H1 (cell line): ENCODE measurements at regions not wholly inside any gene's neighbourhood (a gene's known extent, or its start where the extent isn't known, plus 50 kb on each side); places are given as distances from the start of the nearest gene placed in this dataset.
A peak's percentile ranks its signal among the peaks of the same experiment; 100 is the strongest.

Experiments used
- CTCF ChIA-PET: fragments of 300-600 bp; sonication (Branson Sonifier 250); formaldehyde crosslinking; loops from one replicate; lab custom pipeline; 2021; ENCODE audit not compliant: partially characterized antibody; lab: Charles Lee
- POLR2A ChIA-PET: fragments of 300-600 bp; sonication (Branson Sonifier 250); formaldehyde crosslinking; loops from one replicate; lab custom pipeline; 2021; ENCODE audit warnings: inconsistent platforms; ENCODE audit not compliant: partially characterized antibody; lab: Charles Lee
- DNase-seq, 2 experiments: peaks; one replicate each; pipeline versions ENCODE4 v3.0.0 to v3.0.0-alpha.2; 2010 to 2022; ENCODE audit warnings: low spot score in 2 of 2, low read depth in 1 of 2, mixed read lengths in 1 of 2
- FAIRE-seq: peaks from 2 replicates; lab custom pipeline; 2011; peaks lifted over from hg19 to GRCh38; lab: Jason Lieb, UNC
- H2AFZ ChIP-seq: 2 replicates; pipeline ENCODE4 v1.8.1; 2012; ENCODE audit warnings: low read length, inconsistent platforms
- H2AK5ac ChIP-seq: 2 replicates; pipeline ENCODE4 v1.6.1; 2013; ENCODE audit warnings: low read depth, low read length
- H2BK120ac ChIP-seq: replicated peaks from 2 replicates; pipeline ENCODE3; 2013; ENCODE audit warnings: low read depth, low read length, inconsistent platforms
- H2BK12ac ChIP-seq: 2 replicates; pipeline ENCODE4 v1.6.1; 2013; ENCODE audit warnings: low read depth, low read length
- H2BK15ac ChIP-seq: 2 replicates; pipeline ENCODE4 v1.6.1; 2013; ENCODE audit warnings: low read length
- H2BK20ac ChIP-seq: 2 replicates; pipeline ENCODE4 v1.6.1; 2013; ENCODE audit warnings: low read length
- H2BK5ac ChIP-seq: 2 replicates; pipeline ENCODE4 v1.6.1; 2013; ENCODE audit warnings: low read depth, low read length
- H3K14ac ChIP-seq: 2 replicates; pipeline ENCODE4 v1.6.1; 2013; ENCODE audit warnings: inconsistent platforms; ENCODE audit not compliant: insufficient read length
- H3K18ac ChIP-seq: 2 replicates; pipeline ENCODE4 v1.6.1; 2013; ENCODE audit warnings: low read length; ENCODE audit errors: extremely low read depth
- H3K23ac ChIP-seq: 2 replicates; pipeline ENCODE4 v1.6.1; 2013; ENCODE audit warnings: inconsistent platforms; ENCODE audit not compliant: insufficient read length
- H3K23me2 ChIP-seq: 2 replicates; pipeline ENCODE4 v1.6.1; 2013; ENCODE audit warnings: low read depth, low read length
- H3K27ac ChIP-seq: 2 replicates; pipeline ENCODE4 v1.6.1; 2011; ENCODE audit warnings: low read depth, low read length, inconsistent platforms
- H3K27me3 ChIP-seq, 4 experiments: replicated peaks in 1 of 4; 1 replicate in 1 of 4; 2 replicates in 3 of 4; pipeline versions ENCODE4 v1.6.1 to v1.8.1; 2011 to 2013; ENCODE audit warnings: low read length in 3 of 4, mild to moderate bottlenecking in 3 of 4, inconsistent platforms in 2 of 4, mixed read lengths in 2 of 4, moderate library complexity in 1 of 4; ENCODE audit not compliant: control insufficient read depth in 3 of 4, insufficient read depth in 3 of 4; ENCODE audit errors: extremely low read depth in 1 of 4
- H3K36me3 ChIP-seq, 4 experiments: 2 replicates each; pipeline versions ENCODE4 v1.6.1 to v1.8.1; 2011 to 2013; ENCODE audit warnings: mild to moderate bottlenecking in 4 of 4, low read length in 3 of 4, moderate library complexity in 2 of 4, control low read depth in 1 of 4, inconsistent platforms in 1 of 4; ENCODE audit not compliant: insufficient read depth in 4 of 4, control insufficient read depth in 2 of 4
- H3K4ac ChIP-seq: replicated peaks from 2 replicates; pipeline ENCODE3; 2013; ENCODE audit warnings: low read length, low read depth, mixed read lengths, inconsistent platforms; ENCODE audit not compliant: insufficient read length
- H3K4me1 ChIP-seq, 4 experiments: replicated peaks in 1 of 4; 1 replicate in 1 of 4; 2 replicates in 3 of 4; pipeline versions ENCODE4 v1.6.1 to v1.8.1; 2011 to 2013; ENCODE audit warnings: low read length in 3 of 4, inconsistent platforms in 2 of 4, mixed read lengths in 1 of 4; ENCODE audit not compliant: insufficient read depth in 4 of 4, control insufficient read depth in 3 of 4
- H3K4me2 ChIP-seq, 2 experiments: 2 replicates each; pipeline versions ENCODE4 v1.6.1 to v1.8.1; 2011 to 2013; ENCODE audit warnings: low read depth in 2 of 2, low read length in 2 of 2, control low read depth in 1 of 2, inconsistent platforms in 1 of 2, mild to moderate bottlenecking in 1 of 2; ENCODE audit not compliant: insufficient read depth in 1 of 2
- H3K4me3 ChIP-seq, 4 experiments: fragments of 200-600, 300-600 bp in 1 of 4; sonication (generic), shearing (Covaris generic), sonication (Bioruptor Twin) in 1 of 4; 2 replicates each; pipeline versions ENCODE4 v1.5.1 to v1.8.1; 2011 to 2016; ENCODE audit warnings: low read length in 4 of 4, low read depth in 3 of 4, control low read depth in 2 of 4, inconsistent platforms in 2 of 4, mild to moderate bottlenecking in 2 of 4, mixed read lengths in 1 of 4, moderate library complexity in 1 of 4; ENCODE audit not compliant: insufficient read depth in 2 of 4; ENCODE audit errors: extremely low read depth in 1 of 4
- H3K56ac ChIP-seq: replicated peaks from 2 replicates; pipeline ENCODE3; 2013; ENCODE audit warnings: low read depth, mild to moderate bottlenecking, mixed read lengths, low read length, inconsistent platforms; ENCODE audit not compliant: insufficient read length
- H3K79me1 ChIP-seq: 2 replicates; pipeline ENCODE4 v1.6.1; 2013; ENCODE audit warnings: low read depth, low read length, control low read depth
- H3K79me2 ChIP-seq, 2 experiments: 2 replicates each; pipeline versions ENCODE4 v1.6.1 to v1.8.1; 2012 to 2013; ENCODE audit warnings: low read length in 2 of 2, mild to moderate bottlenecking in 2 of 2, inconsistent platforms in 1 of 2; ENCODE audit not compliant: insufficient read depth in 2 of 2, control insufficient read depth in 1 of 2
- H3K9ac ChIP-seq, 4 experiments: replicated peaks in 1 of 4; 1 replicate in 1 of 4; 2 replicates in 3 of 4; pipeline versions ENCODE4 v1.6.1 to v1.8.1; 2011 to 2013; ENCODE audit warnings: low read depth in 3 of 4, low read length in 3 of 4, control low read depth in 2 of 4, mild to moderate bottlenecking in 2 of 4, moderate library complexity in 2 of 4, inconsistent platforms in 1 of 4; ENCODE audit errors: extremely low read depth in 1 of 4
- H3K9me3 ChIP-seq, 2 experiments: 2 replicates each; pipeline versions ENCODE4 v1.6.1 to v1.8.1; 2012 to 2013; ENCODE audit warnings: mild to moderate bottlenecking in 2 of 2, moderate library complexity in 2 of 2, control low read depth in 1 of 2, inconsistent platforms in 1 of 2, low read depth in 1 of 2, low read length in 1 of 2, mixed read lengths in 1 of 2; ENCODE audit not compliant: insufficient read depth in 2 of 2
- H4K20me1 ChIP-seq, 2 experiments: replicated peaks in 1 of 2; 2 replicates each; pipeline versions ENCODE3 to v1.8.1; 2011 to 2013; ENCODE audit warnings: inconsistent platforms in 2 of 2, low read length in 2 of 2, mild to moderate bottlenecking in 1 of 2; ENCODE audit not compliant: insufficient read depth in 2 of 2, control insufficient read depth in 1 of 2
- H4K5ac ChIP-seq: 2 replicates; pipeline ENCODE4 v1.6.1; 2013; ENCODE audit warnings: low read length, low read depth, mixed read lengths, inconsistent platforms; ENCODE audit not compliant: insufficient read length
- H4K8ac ChIP-seq: 2 replicates; pipeline ENCODE4 v1.8.0; 2013; ENCODE audit warnings: mild to moderate bottlenecking, moderate library complexity, low read length, inconsistent platforms; ENCODE audit not compliant: insufficient read depth; ENCODE audit errors: extremely low read depth
- H4K91ac ChIP-seq: replicated peaks from 2 replicates; pipeline ENCODE3; 2013; ENCODE audit warnings: low read length, mixed read lengths, inconsistent platforms; ENCODE audit not compliant: insufficient read length
- EP300 ChIP-seq, 2 experiments: IDR thresholded peaks; 1 replicate in 1 of 2; 2 replicates in 1 of 2; pipeline ENCODE4 v1.6.1; 2011 to 2012; ENCODE audit warnings: low read depth in 2 of 2, low read length in 2 of 2, mild to moderate bottlenecking in 2 of 2, borderline replicate concordance in 1 of 2, inconsistent platforms in 1 of 2, moderate library complexity in 1 of 2
- FOSL1 ChIP-seq: IDR thresholded peaks from 2 replicates; pipeline ENCODE4 v1.6.1; 2011; ENCODE audit warnings: mild to moderate bottlenecking, low read depth, low read length, moderate library complexity; ENCODE audit not compliant: insufficient read depth
- GABPA ChIP-seq: IDR thresholded peaks from 2 replicates; pipeline ENCODE4 v1.6.1; 2011; ENCODE audit warnings: mild to moderate bottlenecking, low read length, moderate library complexity, borderline replicate concordance; ENCODE audit not compliant: insufficient read depth
- KDM4A ChIP-seq: IDR thresholded peaks from one replicate; pipeline ENCODE4 v1.7.1; 2012; ENCODE audit warnings: low read depth, mild to moderate bottlenecking, moderate library complexity, low read length, inconsistent platforms; ENCODE audit not compliant: severe bottlenecking
- RFX5 ChIP-seq: IDR thresholded peaks from 2 replicates; pipeline ENCODE4 v1.6.1; 2011; ENCODE audit warnings: low read depth, low read length, improper control_type of control experiment, borderline replicate concordance
- TEAD4 ChIP-seq: IDR thresholded peaks from 2 replicates; pipeline ENCODE4 v1.6.1; 2012; ENCODE audit warnings: low read depth, low read length, inconsistent platforms, mixed read lengths
- ZNF274 ChIP-seq: IDR thresholded peaks from 2 replicates; pipeline ENCODE4 v1.7.0; 2012; ENCODE audit warnings: low read length, borderline replicate concordance; ENCODE audit errors: extremely low read depth
- WGBS, 2 experiments: shearing (Covaris generic) in 1 of 2; methylation state at CpG; one replicate each; pipeline versions ENCODE4 v1.1.6 to v1.1.7; 2013 to 2015; ENCODE audit warnings: low lambda C conversion rate in 2 of 2, mixed read lengths in 2 of 2, inconsistent platforms in 1 of 2, low coverage in 1 of 2, missing lambda C conversion rate in 1 of 2; ENCODE audit not compliant: insufficient replicate concordance in 2 of 2, insufficient coverage in 1 of 2, insufficient read length in 1 of 2; ENCODE audit errors: extremely low coverage in 1 of 2, missing lambda C conversion rate in 1 of 2; 5-methylcytosine and 5-hydroxymethylcytosine counted together

GRCh38 chr9:74125941-74126340 lies 371.2 kb upstream of the RORB start:
- DNase-seq: no peak
- no peak overlapping the region for H2BK120ac ChIP-seq
- CTCF ChIA-PET: no interaction called here

More at GRCh38 chr9:74125941-74126340, 371.2 kb upstream of the RORB start:
- POLR2A ChIA-PET: interaction anchor here (1.1 to 1.9 kb wide), 3 partner anchors 16 to 22 kb away, joined by 3 to 5 read pairs (median 3); no protein-coding TSS in a partner anchor
- H3K4ac ChIP-seq: no peak overlapping the region
- no peak overlapping the region for H2BK15ac ChIP-seq
- no peaks in the 10 kb centered on the region for H3K9me3 ChIP-seq
- no peak overlapping the region for H2AK5ac ChIP-seq
- no peak overlapping the region for H3K18ac ChIP-seq
- H3K23me2 ChIP-seq: no peaks in the 10 kb centered on the region
- no peak overlapping the region for H3K56ac ChIP-seq
- H3K23ac ChIP-seq: no peak overlapping the region
- H4K91ac ChIP-seq: no peak overlapping the region
- H2AFZ ChIP-seq: peak overlapping the region; percentile 63; the same call in 1 of the 2 replicates
- no peak overlapping the region for H3K4me3 ChIP-seq
- FAIRE-seq: no peak
- H4K8ac ChIP-seq: no peak overlapping the region
- no peaks in the 10 kb centered on the region for H4K20me1 ChIP-seq
- H3K36me3 ChIP-seq: no peaks in the 10 kb centered on the region
- H2BK20ac ChIP-seq: no peak overlapping the region
- no peaks in the 10 kb centered on the region for H3K79me2 ChIP-seq
- H3K4me2 ChIP-seq: no peak overlapping the region
- no peak overlapping the region for H3K14ac ChIP-seq
- no peak overlapping the region for H3K9ac ChIP-seq
- no peak overlapping the region for H2BK5ac ChIP-seq
- H3K27ac ChIP-seq: no peak overlapping the region
- no peak overlapping the region for H4K5ac ChIP-seq
- WGBS, 2 experiments: 68% methylated on average over 5 of the region's 5 CpGs; no CpG with 5 or more reads in 1 of the 2 experiments
- no peak for TF ChIP-seq ZNF274
- TF ChIP-seq GABPA: no peak
- no peak for TF ChIP-seq KDM4A
- no peak for TF ChIP-seq RFX5
- no peak for TF ChIP-seq TEAD4
- TF ChIP-seq FOSL1: no peak
- no peak for TF ChIP-seq EP300 (IDR thresholded peaks at IDR 0.05; ENCODE audit: borderline replicate concordance in 1 of 2, low read depth in 2 of 2, low read length in 2 of 2)
- H3K4me1 ChIP-seq: no peaks in the 10 kb centered on the region; a peak in 1 of 7 replicates
- H2BK12ac ChIP-seq: no peak overlapping the region
- no peaks in the 10 kb centered on the region for H3K79me1 ChIP-seq
- no peaks in the 10 kb centered on the region; a peak in 1 of 7 replicates for H3K27me3 ChIP-seq
